G401.6 (cell line): ENCODE measurements at regions not wholly inside any gene's neighbourhood (a gene's known extent, or its start where the extent isn't known, plus 50 kb on each side); places are given as distances from the start of the nearest gene placed in this dataset.
"Not testable (repeated sequence)": the region's sequence is repeated elsewhere in the genome, so short reads cannot be mapped to it uniquely, and the experiment has no call there.

Experiments
- FAIRE-seq: peaks from 2 replicates; lab custom pipeline; 2012; peaks lifted over from hg19 to GRCh38; lab: Jason Lieb, UNC

DNA sequence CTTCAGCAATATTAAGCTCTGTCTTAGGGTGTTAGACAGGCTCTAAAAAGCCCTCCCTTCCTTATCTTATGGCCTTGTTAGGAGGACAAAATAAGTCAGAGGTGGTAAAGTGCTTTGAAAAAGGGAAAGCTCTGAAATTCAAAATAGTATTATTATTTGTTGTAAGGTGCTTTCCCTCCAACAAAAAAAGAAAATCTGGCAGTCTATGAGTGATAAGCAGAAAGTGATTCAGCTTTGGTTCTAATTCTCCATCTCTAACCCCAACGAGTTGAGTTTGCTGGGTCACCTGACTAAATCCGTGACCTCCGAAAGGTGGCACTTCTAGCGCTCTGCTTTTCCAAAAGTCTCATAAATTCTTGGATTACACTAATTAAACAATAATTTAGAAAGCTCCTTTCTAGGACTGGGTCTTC lies 305.1 kb downstream of the BCL2L11 start:
- not testable (repeated sequence) for FAIRE-seq

DNA sequence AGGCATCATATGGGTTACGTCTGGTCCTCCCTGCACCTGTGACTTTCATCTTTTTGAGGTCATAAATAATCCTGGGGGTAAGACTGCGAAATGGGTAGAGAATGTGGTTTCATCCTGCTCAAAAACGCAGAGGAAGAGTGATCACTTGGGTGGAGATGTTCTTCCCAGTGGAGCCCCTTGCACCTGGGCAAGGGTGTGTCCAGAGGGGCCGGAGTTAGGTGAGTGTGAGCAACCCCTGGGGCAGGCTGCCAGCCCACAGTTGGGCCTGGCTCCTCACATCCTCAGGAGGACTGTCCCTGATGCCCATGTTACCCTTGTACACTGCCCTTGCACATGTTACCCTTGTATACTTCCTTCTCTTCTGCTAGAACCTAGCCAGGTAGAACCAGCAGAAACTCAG lies 306.6 kb downstream of the BCL2L11 start:
- not testable (repeated sequence) for FAIRE-seq

DNA sequence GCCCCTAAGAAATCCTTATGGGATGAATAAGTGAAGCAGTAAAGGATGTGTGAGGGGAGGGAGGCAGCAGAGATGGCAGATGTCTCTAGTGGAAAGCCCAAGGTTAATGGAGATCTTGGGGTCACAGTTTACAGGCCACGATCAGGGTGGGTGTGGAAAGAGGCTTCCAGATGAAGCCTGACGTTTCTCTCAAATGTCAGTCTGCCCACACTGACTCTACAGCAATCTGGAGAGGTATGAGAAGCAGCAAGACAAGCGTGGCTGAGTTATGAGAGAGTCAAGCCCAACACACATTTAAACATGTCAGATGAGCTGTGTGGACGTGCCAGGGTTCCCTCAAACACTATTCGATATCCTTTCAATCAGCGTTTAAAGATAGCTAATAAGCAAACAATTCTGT lies 308.2 kb downstream of the BCL2L11 start:
- FAIRE-seq = not testable (repeated sequence)

DNA sequence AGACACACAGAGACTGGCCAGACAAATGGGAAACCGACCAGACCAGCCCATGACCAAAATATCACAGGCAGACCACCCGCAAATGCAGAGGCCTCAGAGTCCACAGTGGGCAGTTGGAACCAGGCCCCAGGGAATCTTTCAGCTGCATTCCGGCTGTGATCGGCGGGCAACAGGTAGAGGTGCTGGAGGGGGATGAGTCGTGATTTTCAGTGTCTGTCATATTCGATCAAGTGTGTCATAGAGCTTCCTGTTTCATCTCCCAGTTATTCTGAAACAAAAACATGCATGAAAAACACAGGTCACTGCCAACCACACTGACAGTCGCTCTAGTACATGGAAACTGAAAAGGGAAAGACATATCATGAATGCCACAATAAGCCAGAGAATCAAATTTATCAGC lies 308.6 kb downstream of the BCL2L11 start:
- not testable (repeated sequence) for FAIRE-seq

DNA sequence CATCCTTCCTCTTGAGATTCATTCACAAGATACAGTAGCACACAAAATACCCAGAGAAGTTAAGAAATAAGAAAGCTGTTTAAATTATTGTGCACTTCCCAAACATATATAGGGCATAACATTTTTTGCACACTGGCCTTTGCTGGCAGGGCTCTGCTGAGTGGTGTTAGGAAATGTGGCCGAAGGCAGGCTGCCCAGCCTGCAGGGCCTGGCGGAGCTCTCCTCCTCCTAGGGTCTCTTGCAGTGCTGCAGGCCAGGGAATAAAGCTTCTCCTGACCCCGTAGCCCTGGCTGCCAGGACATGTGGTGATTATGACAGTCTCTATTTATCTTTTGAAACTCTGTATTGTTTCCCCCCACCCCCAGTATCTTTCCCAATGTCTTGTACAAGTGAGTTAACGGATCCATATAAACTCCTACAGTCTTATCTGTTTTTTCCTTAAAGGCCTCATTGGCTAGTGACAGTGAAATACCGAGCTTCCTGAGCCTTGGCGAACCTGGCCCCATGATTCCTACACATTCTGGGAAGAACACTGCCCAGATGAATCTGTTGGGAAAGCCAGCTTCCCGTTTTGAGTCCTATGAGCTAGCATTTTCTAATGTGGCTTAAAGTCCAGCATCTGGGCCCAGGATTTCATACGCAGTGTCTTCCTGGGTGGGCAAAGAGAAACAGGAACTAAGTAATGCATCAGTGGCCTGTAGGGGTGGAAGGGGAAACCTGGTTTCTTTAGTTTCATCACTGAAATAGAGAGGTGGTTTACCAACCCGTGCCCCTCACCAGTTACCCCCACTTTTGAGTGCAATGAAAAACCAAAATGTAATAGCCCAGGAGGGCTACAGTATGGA lies 310.3 kb downstream of the BCL2L11 start:
- FAIRE-seq = not testable (repeated sequence)

DNA sequence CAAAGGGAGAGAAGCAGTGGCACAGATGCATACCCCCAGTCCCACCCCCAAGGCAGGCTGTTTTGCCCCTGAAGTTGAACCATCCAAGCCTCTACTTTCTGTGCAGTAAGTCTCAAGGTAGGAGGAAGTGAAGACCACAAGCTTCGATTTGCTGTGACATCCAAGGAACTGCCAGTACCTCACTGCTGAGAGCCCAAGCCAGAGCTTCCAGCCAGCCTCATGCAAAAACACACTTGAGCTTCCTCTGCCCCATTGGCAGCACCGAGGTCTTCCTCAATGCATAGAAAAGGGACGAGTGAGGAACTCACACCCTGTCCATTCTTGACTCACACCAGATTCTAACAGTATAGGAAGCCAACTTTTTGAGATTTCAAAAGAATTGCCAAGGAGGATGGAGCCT lies 311.7 kb downstream of the BCL2L11 start:
- FAIRE-seq = not testable (repeated sequence)

DNA sequence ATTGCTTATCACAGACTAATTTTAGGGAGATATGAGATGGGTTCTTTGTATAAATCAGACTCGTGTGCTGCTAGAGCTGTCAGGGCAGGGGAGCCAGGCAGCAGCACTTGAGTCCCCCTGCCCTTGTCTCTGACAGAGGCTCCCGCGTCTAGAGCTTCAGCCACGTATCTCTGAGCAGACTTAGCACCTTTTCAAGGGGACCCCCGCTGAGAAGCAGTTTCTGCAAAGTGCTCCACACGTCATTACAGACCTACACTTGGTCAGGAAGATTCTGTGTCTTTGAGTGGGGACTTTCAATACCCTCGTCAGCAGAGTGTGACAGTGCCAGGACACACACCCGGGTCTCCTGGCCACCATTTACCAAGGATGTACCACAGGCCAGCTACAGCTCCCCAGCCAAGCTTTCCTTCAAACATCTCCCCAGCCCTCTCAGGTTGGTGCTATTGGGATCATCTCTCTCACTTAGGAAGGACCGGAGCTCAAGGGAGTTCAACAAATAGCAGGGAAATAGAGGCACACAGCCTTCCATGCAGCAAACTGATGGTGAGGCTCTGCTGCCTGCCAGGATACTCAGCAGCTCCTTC lies 312.3 kb downstream of the BCL2L11 start:
- not testable (repeated sequence) for FAIRE-seq

DNA sequence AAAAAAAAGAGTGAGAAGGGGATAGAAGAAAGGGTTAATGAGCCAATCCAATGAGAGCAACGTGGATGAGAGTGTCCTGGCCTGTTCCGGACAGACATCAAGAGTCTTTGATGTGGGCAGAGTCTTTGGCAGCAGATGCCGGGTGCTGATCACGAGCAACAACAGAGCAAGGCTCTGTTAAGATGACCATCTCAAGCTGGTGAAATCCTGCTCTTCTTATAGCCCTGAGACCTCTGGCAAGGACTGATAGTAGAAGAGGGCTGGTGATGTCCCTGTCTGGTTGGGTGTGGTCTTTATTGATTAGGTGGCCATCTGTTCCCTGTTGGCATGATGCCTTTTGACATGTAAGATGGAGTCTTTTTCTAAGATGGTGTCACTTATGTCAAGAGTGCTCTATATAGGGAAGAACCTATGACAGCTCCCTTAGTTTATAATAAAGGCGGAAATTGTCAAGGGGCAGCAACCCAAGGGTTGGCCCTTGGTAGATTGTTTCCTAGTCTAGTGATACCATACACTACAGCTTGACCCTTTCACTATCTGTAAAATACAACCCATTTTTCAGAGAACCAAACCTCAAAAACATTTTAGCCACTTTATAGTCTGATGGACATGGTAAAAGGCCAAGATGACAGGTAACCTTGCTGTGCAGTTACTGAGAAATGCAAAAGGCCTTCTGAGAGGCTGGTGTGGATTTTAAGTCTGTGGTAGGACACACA lies 313.3 kb downstream of the BCL2L11 start:
- FAIRE-seq = not testable (repeated sequence)

DNA sequence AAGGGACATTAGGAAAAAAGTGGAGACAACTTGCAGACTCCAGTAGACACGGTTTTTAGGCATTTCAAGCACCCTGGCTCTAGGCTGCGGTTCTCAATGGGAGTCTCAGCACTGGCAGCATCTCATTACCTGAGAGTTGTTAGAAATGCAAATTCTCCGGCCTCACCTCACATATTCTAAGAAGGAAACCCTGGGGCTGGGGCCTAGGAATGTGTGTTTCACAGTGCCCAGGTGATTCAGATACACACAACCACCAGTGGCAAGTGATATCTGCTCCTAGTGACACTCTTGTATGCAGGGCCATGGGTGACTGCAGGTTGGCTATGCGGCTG lies 313.9 kb downstream of the BCL2L11 start:
- not testable (repeated sequence) for FAIRE-seq

DNA sequence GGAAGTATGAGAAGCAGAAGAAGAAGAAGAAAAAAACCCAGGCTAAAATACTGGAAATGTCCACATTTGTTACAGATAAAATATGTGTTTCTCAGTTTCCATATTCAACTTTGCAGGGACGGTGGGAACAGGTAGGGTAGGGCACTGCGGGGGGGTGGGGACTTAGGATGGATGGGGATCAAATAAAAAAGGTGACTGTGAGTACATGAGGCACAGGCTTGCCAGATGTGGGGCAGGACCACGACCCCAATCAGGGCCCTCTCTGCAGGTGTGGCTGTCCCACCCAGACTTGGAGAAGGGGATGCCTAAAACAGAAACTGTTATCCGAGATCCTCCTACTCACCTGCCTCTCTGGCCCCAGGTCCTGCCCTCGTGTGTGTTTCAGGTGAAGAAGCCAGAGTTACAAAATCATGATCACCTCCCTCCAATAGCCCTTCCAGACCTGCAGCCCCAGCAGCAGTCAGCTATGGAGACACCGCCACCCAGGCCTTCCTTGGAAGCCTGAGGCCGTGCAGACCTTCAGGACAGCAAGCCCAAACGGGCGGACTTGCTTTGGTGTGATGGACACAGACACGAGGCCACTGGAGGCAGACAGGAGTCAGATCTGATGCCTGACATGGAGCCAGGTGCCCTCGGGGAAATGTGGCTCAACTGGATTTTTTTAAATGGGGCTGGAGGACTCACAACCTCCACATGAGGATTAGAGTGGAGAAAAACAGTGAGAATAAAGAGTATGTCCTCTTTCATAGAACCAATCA lies 315.0 kb downstream of the BCL2L11 start:
- FAIRE-seq = not testable (repeated sequence)

DNA sequence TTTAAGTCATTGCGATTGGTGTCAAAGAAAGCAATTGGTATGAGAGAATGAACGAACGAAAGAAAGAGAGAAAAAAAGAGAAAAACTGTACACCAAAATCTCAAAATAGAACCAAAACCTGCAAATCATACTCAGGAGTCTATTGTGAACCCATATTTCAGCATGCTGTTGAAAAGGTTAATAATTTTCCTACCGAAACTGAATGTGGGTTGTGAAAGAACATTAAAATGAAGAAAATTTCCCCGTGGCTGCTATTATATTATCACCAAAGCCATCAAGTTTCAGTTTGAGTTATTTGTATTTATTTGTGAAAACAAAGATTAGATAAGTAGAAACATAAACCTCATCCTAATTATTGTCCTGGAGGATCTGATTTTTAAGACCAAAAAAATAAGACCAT lies 315.7 kb downstream of the BCL2L11 start:
- not testable (repeated sequence) for FAIRE-seq

DNA sequence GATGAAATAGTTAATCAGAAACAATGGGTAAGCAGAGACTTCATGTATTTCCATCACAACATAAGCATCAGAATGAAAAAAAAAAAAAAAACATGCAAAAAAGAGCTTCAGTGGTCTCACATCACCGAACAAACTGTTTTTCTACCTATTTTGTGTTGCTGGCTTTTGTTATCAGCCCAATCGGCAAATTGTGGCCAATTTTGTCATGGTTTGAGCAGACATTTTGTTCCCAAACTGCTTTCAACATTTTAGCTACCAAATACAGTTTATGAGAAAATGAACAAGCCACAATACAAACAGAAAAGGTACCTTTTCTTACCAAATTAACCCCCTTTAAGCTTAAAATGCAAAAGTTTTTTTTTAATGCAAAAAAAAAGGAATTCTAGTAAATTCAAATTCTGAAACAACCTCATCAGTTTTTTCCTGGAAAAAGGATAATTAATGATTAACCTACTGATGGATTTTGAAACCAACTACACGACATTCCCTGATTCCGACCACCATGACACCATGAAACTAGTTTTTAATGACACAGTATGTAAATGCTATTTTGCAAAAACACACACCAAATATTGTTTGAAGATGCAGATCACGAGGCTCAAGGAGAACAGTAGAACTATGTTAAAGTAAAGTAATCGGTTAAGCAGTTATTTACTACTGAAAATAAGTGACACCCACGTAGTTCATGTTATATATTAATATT lies 316.7 kb downstream of the BCL2L11 start:
- not testable (repeated sequence) for FAIRE-seq

DNA sequence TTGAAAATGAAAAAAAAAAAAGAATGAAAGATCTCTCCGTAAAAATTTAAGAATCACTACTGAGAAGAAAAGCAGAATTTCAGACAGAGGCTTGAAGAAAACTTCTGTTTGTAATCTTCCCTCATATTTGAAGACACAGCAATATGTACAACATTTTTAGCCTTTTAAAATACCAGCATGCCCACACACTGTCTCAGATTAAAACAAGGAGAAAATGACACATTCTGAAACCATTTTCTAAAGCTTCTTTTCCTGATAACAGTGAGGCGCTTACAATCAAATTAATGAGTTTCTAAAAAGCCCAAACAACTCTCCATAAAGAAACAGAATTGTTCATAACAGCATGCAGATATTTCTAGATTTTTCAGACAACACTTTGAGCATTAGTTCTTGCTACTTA lies 317.4 kb downstream of the BCL2L11 start:
- FAIRE-seq = not testable (repeated sequence)

DNA sequence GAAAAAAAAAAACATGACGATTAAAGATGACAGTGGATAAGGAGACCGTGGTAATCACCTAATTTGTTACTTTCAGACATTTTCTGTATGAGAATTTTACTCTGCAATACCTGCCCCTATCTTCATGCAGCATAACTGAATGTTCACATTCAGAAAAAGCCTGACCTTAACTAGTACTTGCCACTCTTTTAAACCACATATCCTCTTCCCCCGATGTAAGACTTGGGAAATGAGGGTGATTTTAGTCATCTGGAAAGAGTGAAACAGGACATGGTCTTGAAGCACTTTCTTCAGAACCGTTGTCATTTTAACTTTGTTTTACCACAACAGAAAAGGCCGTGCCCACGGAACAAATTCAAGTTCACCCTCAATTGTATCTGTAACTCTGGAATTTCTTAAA lies 318.5 kb downstream of the BCL2L11 start:
- FAIRE-seq = not testable (repeated sequence)

DNA sequence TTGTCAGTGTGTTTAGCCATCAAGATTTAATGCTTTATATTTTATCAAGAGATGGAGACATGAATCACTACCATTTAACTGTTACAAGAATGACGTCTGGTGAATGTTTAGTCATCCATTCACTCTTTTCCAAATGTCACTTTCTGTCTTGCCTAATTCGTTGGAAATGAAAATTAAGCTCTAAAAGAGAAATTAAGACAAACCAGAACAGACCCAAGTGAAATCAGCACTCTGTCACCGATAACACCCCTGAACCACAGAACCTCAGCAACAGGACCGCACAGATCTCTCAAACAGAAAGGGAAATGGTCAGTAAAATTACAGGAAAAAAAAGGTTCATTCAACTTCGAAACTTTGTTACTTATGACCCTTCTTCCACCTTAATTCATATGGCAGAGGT lies 320.9 kb downstream of the BCL2L11 start:
- FAIRE-seq = not testable (repeated sequence)

DNA sequence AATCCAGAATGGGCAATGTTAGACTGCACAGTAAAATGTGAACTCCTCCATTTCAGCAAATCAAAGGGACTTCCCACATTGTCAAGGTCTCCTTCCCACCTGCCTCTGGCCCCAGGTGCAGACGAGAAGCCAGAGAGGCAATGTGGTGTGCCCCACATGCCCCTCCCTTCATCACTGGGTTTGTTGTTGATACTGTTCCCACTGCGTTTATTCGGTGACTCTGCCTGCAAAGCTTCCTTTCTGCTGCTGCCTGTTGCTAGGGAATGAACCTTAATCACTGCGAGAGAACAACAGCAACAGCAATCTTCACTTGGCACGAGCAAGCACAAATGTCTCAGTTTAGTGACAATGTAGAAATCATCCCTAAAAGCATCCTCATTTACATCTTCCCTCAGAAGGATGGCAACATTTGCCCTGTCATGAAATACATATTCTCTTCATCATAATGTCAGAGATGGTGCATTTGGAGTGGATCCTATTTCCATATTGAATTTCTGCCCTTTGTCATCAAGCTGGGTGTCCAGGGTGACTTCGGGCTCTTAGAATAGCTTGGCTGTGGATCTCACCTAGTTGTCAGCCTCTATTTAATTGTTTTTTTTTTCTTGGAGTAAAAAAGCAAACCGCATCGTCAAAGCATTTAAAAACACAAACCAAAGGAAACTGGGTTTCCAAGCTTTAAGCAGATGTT lies 322.2 kb downstream of the BCL2L11 start:
- FAIRE-seq = not testable (repeated sequence)

DNA sequence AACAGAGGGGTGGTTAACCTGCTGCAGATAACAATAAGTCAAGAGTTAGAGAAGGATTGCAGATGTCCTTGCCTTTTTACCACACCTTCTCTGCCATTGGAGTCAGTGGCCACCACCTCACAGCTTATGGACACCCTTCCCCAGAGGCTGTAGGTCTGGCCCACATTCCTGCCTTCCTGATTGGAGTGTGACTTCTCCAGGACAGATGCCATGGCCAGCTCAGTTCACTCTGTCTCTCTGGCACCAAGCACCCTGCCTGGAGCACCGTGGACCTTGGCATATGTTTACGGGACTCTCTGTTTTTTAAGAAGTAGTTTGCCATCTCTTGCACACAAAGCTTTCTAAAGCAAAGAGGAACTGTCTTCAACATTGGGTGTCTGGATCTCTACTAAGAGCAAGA lies 323.8 kb downstream of the BCL2L11 start:
- not testable (repeated sequence) for FAIRE-seq

DNA sequence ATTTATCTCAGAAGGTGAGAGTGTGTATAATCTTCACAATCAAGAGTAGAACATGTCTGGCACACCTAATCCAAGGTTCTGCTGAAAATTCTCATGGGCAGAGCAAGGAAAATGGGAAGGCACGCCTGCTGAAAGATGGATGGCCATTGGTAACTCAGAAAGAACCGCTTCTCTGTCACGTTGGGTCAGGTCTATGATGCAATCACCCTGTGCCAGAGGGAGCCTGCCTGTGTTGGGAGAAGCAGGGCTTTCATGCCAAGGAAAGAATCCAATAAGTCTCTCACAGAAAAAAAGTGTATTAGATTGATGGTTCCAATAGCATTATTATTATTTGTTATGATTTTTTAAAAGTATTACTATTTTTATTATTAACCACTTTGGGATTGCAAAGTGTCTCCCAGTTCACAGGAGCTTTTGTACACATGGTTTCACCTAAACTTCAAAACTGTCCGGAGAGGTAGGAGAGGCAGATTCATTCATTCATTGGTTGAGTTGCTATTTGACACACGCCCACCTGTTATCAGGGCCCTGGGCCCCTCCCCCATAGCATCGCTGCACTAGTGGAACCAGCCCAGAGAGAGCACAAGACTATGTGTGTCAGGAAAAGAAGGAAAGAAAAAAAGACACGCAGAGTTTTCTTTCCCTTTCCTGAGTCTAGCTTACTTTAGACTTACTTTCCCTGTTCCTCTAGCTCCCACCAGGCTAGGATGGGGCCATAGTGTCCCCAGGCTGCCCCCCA lies 324.6 kb downstream of the BCL2L11 start:
- FAIRE-seq = not testable (repeated sequence)

DNA sequence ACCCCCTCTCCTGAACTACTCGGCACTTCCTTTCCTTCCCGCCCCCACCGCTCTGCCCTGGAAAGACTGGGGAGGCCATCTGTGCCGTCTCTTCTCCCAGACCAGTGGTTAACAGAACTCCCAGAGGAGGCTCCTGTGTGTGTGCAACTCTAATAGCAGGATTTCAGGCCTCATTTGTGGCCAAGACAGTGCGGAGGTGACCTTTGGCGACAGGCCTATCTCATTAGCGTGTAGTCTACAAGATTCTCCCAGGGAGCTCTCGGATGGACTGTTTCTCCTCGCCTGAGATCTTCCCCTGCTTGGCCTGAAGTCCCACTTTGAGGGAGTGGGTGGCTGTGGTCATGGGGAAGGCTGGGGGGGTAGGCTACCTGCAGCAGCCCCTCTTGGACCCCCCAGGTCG lies 325.2 kb downstream of the BCL2L11 start:
- not testable (repeated sequence) for FAIRE-seq

DNA sequence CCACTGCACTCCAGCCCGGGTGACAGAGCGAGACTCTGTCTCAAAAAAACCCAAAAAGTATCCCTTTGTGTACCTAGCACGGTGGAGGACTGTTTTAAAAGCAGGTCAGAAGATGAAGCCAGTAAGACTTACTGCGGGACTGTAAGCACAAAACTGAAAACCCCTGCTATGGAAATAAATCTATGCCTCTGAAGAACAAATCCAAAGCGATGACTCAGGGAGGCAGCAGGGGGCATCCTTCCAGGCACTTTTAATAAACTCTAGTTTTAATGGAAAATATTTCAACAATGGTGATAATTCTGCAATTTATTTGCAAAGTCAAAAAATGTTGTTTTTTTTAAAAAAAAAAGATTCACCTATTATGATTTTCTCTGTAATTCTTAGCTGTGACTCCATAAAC lies 326.8 kb downstream of the BCL2L11 start:
- peak; percentile 88 for FAIRE-seq
